Panc1 (cell line): ENCODE measurements at regions not wholly inside any gene's neighbourhood (a gene's known extent, or its start where the extent isn't known, plus 50 kb on each side); places are given as distances from the start of the nearest gene placed in this dataset.

Source experiments
- POLR2AphosphoS5 ChIP-seq: IDR thresholded peaks from 2 replicates; pipeline ENCODE4 v1.6.1; 2012; ENCODE audit warnings: mild to moderate bottlenecking, low read depth, low read length, moderate library complexity
- TCF7L2 ChIP-seq: IDR thresholded peaks from 2 replicates; pipeline ENCODE4 v1.6.1; 2011; ENCODE audit warnings: mild to moderate bottlenecking, low read depth, low read length, inconsistent platforms
- TF ChIP-seq, protein P1 (sequence below): fragments of 450-650 bp; IDR thresholded peaks from 2 replicates; pipeline ENCODE4 v1.5.1; 2017; ENCODE audit warnings: mild to moderate bottlenecking

DNA sequence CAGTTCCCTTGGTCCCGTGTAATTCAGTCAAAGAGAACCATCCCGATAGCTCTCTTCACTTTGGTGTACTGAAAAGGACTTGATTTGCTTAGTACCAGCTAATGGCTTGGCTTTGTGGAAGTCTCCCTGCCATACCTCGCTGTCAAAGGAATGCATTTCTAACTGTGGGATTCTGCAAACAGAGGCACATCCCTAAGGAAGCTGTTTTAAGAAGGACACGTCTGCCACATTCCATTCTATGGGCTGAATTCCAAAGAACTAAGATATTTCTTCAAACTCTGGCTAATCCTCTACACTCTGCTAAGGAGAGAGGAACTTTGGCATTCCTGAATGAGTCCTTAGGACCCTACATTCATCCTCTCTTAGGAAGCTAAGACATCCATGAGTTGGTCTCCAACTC is 327.9 kb downstream of the SFMBT2 start:
- TF ChIP-seq, protein P1, sequence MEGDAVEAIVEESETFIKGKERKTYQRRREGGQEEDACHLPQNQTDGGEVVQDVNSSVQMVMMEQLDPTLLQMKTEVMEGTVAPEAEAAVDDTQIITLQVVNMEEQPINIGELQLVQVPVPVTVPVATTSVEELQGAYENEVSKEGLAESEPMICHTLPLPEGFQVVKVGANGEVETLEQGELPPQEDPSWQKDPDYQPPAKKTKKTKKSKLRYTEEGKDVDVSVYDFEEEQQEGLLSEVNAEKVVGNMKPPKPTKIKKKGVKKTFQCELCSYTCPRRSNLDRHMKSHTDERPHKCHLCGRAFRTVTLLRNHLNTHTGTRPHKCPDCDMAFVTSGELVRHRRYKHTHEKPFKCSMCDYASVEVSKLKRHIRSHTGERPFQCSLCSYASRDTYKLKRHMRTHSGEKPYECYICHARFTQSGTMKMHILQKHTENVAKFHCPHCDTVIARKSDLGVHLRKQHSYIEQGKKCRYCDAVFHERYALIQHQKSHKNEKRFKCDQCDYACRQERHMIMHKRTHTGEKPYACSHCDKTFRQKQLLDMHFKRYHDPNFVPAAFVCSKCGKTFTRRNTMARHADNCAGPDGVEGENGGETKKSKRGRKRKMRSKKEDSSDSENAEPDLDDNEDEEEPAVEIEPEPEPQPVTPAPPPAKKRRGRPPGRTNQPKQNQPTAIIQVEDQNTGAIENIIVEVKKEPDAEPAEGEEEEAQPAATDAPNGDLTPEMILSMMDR = no peak
- TF ChIP-seq TCF7L2 (no peak), POLR2AphosphoS5 (no peak)
